A549 (cell line): ENCODE measurements at regions not wholly inside any gene's neighbourhood (a gene's known extent, or its start where the extent isn't known, plus 50 kb on each side); places are given as distances from the start of the nearest gene placed in this dataset.

Experiments used
- ATAC-seq, 2 experiments: fragments of 200-7000 bp in 1 of 2; fragments of >200 bp in 1 of 2; cut with Nextera tagmentation in 1 of 2; cut with Tn5 transposase in 1 of 2; 3 replicates each; pipeline versions ENCODE4 v1.8.0 to v1.9.1; 2018 to 2020; ENCODE audit warnings: mild to moderate bottlenecking in 1 of 2, moderate library complexity in 1 of 2
- CTCF ChIA-PET: fragments of 300-600 bp; sonication (Branson Sonifier 250); formaldehyde crosslinking; extraction: SDS; loops from one replicate; lab custom pipeline; 2021; ENCODE audit warnings: antibody characterized with exemption, inconsistent platforms; lab: Yijun Ruan, JAX
- POLR2A ChIA-PET: fragments of 350-600 bp; formaldehyde crosslinking; extraction: SDS; loops from one replicate; lab custom pipeline; 2021; ENCODE audit warnings: antibody characterized with exemption, inconsistent platforms; lab: Yijun Ruan, JAX
- DNase-seq, 2 experiments: peaks; one replicate each; pipeline versions ENCODE4 v3.0.0 to v3.0.0-alpha.2; 2011 to 2016; ENCODE audit warnings: low read depth in 1 of 2, low spot score in 1 of 2
- FAIRE-seq: peaks from 2 replicates; lab custom pipeline; 2011; peaks lifted over from hg19 to GRCh38; lab: Jason Lieb, UNC
- H3K27ac ChIP-seq, 2 experiments: fragments of >200 bp; sonication (Bioruptor Twin); formaldehyde crosslinking; 3 replicates each; pipeline ENCODE4 v1.5.1; 2016 to 2017
- H3K4me1 ChIP-seq: fragments of >200 bp; sonication (Bioruptor Twin); formaldehyde crosslinking; 3 replicates; pipeline ENCODE4 v1.6.1; 2016
- H3K4me2 ChIP-seq: fragments of >200 bp; sonication (Bioruptor Twin); formaldehyde crosslinking; 3 replicates; pipeline ENCODE4 v1.6.1; 2016
- H3K4me3 ChIP-seq: fragments of >200 bp; sonication (Bioruptor Twin); formaldehyde crosslinking; 3 replicates; pipeline ENCODE4 v1.5.1; 2016
- H3K9me3 ChIP-seq: fragments of >200 bp; sonication (Bioruptor Twin); formaldehyde crosslinking; 3 replicates; pipeline ENCODE4 v1.6.1; 2016
- CBX8 ChIP-seq: fragments of 200-600 bp; sonication (generic); IDR thresholded peaks from 2 replicates; pipeline ENCODE4 v1.6.1; 2016
- EHMT2 ChIP-seq: fragments of 200-600 bp; sonication (generic); IDR thresholded peaks from 2 replicates; pipeline ENCODE4 v1.6.1; 2016; ENCODE audit warnings: antibody characterized with exemption, low read depth, mild to moderate bottlenecking, moderate library complexity
- HOXB13 ChIP-seq: fragments of 250-450 bp; sonication (Bioruptor Pico); IDR thresholded peaks from 2 replicates; pipeline ENCODE4 v1.5.0; 2020; ENCODE audit warnings: low read depth, mild to moderate bottlenecking, moderate library complexity
- JUNB ChIP-seq: fragments of >200 bp; sonication (Bioruptor Twin); formaldehyde crosslinking; IDR thresholded peaks from 2 replicates; pipeline ENCODE4 v1.6.1; 2016
- KDM1A ChIP-seq: fragments of 200-600 bp; sonication (generic); IDR thresholded peaks from 2 replicates; pipeline ENCODE4 v1.6.1; 2016; ENCODE audit warnings: low read depth, mild to moderate bottlenecking
- MAFK ChIP-seq: fragments of 450-650 bp; IDR thresholded peaks from 2 replicates; pipeline ENCODE4 v1.6.1; 2014; ENCODE audit not compliant: partially characterized antibody
- MAZ ChIP-seq: fragments of 150-350 bp; IDR thresholded peaks from 2 replicates; pipeline ENCODE4 v1.6.1; 2014; ENCODE audit warnings: antibody characterized with exemption, low read depth, low read length, borderline replicate concordance
- MYC ChIP-seq: IDR thresholded peaks from 2 replicates; pipeline ENCODE4 v1.6.1; 2012; ENCODE audit warnings: mild to moderate bottlenecking, inconsistent platforms, low read length, improper control_type of control experiment, borderline replicate concordance
- NFE2L2 ChIP-seq: fragments of 150-350 bp; conservative IDR thresholded peaks from 2 replicates; pipeline ENCODE4 v1.6.1; 2014; ENCODE audit warnings: low read length
- NPAS2 ChIP-seq: fragments of 250-450 bp; sonication (Bioruptor Pico); IDR thresholded peaks from 2 replicates; pipeline ENCODE4 v1.8.0; 2022; ENCODE audit warnings: mild to moderate bottlenecking, moderate library complexity, borderline replicate concordance
- NR3C1 ChIP-seq: fragments of >200 bp; sonication (Bioruptor Twin); formaldehyde crosslinking; IDR thresholded peaks from 3 replicates; pipeline ENCODE4 v1.6.1; 2017
- POLR2A ChIP-seq: IDR thresholded peaks from 2 replicates; pipeline ENCODE4 v1.6.1; 2012; ENCODE audit warnings: mild to moderate bottlenecking, low read length
- RAD21 ChIP-seq, 2 experiments: fragments of >200 bp in 1 of 2; sonication (Bioruptor Twin) in 1 of 2; formaldehyde crosslinking in 1 of 2; IDR thresholded peaks in 1 of 2; conservative IDR thresholded peaks in 1 of 2; 2 replicates in 1 of 2; 3 replicates in 1 of 2; pipeline ENCODE4 v1.6.1; 2012 to 2018; ENCODE audit warnings: inconsistent platforms in 1 of 2
- RCOR1 ChIP-seq: fragments of 150-350 bp; IDR thresholded peaks from 2 replicates; pipeline ENCODE4 v1.6.1; 2014; ENCODE audit warnings: antibody characterized with exemption, low read length, low read depth
- RNF2 ChIP-seq: fragments of 200-600 bp; sonication (generic); IDR thresholded peaks from 2 replicates; pipeline ENCODE4 v1.6.1; 2016; ENCODE audit warnings: low read depth, mild to moderate bottlenecking, antibody characterized with exemption, moderate library complexity, borderline replicate concordance
- SMC3 ChIP-seq: fragments of >200 bp; sonication (Bioruptor Twin); formaldehyde crosslinking; IDR thresholded peaks from 3 replicates; pipeline ENCODE4 v1.6.1; 2018; ENCODE audit warnings: inconsistent platforms
- SREBF2 ChIP-seq: fragments of 450-650 bp; IDR thresholded peaks from 2 replicates; pipeline ENCODE4 v1.6.1; 2014; ENCODE audit warnings: mild to moderate bottlenecking, moderate library complexity
- TFCP2L1 ChIP-seq: fragments of 250-450 bp; sonication (Bioruptor Pico); IDR thresholded peaks from 2 replicates; pipeline ENCODE4 v1.5.0; 2021; ENCODE audit warnings: mild to moderate bottlenecking
- TP53 ChIP-seq: fragments of 250-450 bp; sonication (Bioruptor Pico); IDR thresholded peaks from 2 replicates; pipeline ENCODE4 v1.5.0; 2021; ENCODE audit warnings: mild to moderate bottlenecking, moderate library complexity
- ZC3H11A ChIP-seq: fragments of 450-650 bp; IDR thresholded peaks from 2 replicates; pipeline ENCODE4 v1.6.1; 2014; ENCODE audit warnings: antibody characterized with exemption, mild to moderate bottlenecking
- ZFP36 ChIP-seq: fragments of 450-650 bp; IDR thresholded peaks from 2 replicates; pipeline ENCODE4 v1.6.1; 2014; ENCODE audit warnings: borderline replicate concordance; ENCODE audit not compliant: partially characterized antibody
- WGBS: methylation state at CpG from one replicate; pipeline ENCODE4 v1.1.6; 2017; ENCODE audit errors: missing lambda C conversion rate; 5-methylcytosine and 5-hydroxymethylcytosine counted together
- TF ChIP-seq, protein P1 (sequence below): IDR thresholded peaks from 2 replicates; pipeline ENCODE4 v1.6.1; 2012; ENCODE audit warnings: low read depth, borderline replicate concordance
- TF ChIP-seq, protein P2 (sequence below): fragments of 450-650 bp; IDR thresholded peaks from 2 replicates; pipeline ENCODE4 v1.6.1; 2014; ENCODE audit warnings: antibody characterized with exemption
- TF ChIP-seq, protein P3 (sequence below): fragments of 250-450 bp; sonication (Bioruptor Pico); IDR thresholded peaks from 2 replicates; pipeline ENCODE4 v1.5.0; 2021; ENCODE audit warnings: mild to moderate bottlenecking, moderate library complexity, borderline replicate concordance
- TF ChIP-seq, protein P4 (sequence below): fragments of 200-600 bp; sonication (generic); IDR thresholded peaks from 2 replicates; pipeline ENCODE4 v1.6.1; 2016; ENCODE audit warnings: antibody characterized with exemption, mild to moderate bottlenecking, moderate library complexity

DNA sequence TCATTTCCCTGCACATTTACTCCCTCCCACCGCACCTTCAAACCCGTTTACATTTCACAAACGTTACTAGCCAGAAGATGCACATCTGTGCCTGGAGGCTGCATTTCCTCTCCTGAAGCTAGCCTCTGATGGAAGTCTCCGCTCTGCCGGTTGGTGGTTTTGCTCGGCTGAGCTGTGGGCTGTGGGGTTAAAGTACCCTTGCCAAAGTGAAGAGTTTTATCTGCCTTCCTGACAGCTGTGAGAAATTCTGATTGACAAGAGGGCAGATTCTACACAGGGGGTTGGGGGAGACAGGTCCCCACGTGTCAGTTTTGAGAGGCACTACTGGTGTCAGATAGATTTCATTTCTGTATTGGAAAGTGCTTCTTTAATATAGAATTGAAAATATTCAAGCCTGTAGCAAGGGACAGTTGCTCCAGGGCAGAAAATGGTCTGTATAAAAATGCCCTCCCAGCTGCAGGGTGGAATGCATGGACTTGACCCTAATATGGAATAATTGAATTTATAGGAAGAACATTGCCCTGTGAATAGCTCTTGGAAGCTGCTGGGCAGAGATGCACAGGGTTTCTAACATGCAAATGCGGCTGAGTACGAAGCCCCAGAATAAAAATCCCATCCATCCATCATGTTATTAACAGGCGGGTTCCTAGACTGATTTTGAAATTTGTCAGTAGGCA, 201.1 kb upstream of the RGMA start:
- H3K9me3 ChIP-seq = no peaks in the 10 kb centered on the region
- H3K4me3 ChIP-seq = no peak overlapping the region
- H3K4me1 ChIP-seq = no peaks in the 10 kb centered on the region
- TF ChIP-seq ZC3H11A (no peak), MYC (no peak), NFE2L2 (no peak), MAFK (no peak), KDM1A (no peak), HOXB13 (CRISPR knock-in tag) (no peak), POLR2A (no peak), NR3C1 (no peak), TFCP2L1 (CRISPR knock-in tag) (no peak), SREBF2 (no peak), TP53 (CRISPR knock-in tag) (no peak), RAD21 (conservative IDR thresholded peaks at IDR 0.05 in 1 of 2, IDR thresholded peaks at IDR 0.05 in 1 of 2) (no peak), ZFP36 (no peak), MAZ (no peak), NPAS2 (CRISPR knock-in tag) (no peak), JUNB (no peak), EHMT2 (no peak)
- TF ChIP-seq, protein P1, sequence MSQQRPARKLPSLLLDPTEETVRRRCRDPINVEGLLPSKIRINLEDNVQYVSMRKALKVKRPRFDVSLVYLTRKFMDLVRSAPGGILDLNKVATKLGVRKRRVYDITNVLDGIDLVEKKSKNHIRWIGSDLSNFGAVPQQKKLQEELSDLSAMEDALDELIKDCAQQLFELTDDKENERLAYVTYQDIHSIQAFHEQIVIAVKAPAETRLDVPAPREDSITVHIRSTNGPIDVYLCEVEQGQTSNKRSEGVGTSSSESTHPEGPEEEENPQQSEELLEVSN = no peak
- DNase-seq = no peak
- 39% methylated on average over 10 of the region's 10 CpGs for WGBS
- H3K27ac ChIP-seq = no peak overlapping the region
- FAIRE-seq = no peak
- ATAC-seq = no peak
- POLR2A ChIA-PET = no interaction called here
- CTCF ChIA-PET = interaction anchor here (1.0 kb wide), 1 partner anchor 40 kb away, joined by 3 read pairs; no protein-coding TSS in a partner anchor
- H3K4me2 ChIP-seq = no peak overlapping the region

DNA sequence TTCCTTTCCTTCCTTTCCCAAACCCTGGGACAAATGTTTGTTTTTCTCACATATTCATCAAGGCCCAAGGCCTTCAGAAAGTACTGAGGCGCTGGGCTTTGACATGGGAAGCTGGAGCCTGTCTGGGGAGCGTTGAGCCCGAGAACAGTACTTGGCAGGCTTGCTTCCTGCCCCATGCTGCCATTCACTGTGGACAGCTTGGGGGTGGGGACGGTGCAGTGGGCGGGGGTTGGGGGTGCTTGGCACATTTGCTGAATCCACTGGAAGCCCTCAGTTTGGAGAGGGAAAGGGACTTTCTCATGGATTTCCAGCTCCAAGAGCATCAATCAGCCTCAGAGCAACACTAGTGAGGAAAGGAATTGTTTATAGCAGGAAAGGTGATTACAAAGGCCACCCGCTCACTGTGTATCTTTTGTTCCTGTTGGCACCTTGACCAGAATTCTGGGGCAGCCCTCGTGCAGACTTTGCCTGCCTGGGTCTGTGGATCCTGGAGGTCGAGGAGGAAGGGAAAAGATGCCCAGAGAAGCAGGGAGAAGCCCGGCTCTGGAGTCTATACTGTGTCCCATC, 199.8 kb upstream of the RGMA start:
- TF ChIP-seq, protein P2, sequence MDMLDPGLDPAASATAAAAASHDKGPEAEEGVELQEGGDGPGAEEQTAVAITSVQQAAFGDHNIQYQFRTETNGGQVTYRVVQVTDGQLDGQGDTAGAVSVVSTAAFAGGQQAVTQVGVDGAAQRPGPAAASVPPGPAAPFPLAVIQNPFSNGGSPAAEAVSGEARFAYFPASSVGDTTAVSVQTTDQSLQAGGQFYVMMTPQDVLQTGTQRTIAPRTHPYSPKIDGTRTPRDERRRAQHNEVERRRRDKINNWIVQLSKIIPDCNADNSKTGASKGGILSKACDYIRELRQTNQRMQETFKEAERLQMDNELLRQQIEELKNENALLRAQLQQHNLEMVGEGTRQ = no peak
- TF ChIP-seq, protein P3, sequence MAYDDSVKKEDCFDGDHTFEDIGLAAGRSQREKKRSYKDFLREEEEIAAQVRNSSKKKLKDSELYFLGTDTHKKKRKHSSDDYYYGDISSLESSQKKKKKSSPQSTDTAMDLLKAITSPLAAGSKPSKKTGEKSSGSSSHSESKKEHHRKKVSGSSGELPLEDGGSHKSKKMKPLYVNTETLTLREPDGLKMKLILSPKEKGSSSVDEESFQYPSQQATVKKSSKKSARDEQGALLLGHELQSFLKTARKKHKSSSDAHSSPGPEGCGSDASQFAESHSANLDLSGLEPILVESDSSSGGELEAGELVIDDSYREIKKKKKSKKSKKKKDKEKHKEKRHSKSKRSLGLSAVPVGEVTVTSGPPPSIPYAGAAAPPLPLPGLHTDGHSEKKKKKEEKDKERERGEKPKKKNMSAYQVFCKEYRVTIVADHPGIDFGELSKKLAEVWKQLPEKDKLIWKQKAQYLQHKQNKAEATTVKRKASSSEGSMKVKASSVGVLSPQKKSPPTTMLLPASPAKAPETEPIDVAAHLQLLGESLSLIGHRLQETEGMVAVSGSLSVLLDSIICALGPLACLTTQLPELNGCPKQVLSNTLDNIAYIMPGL (CRISPR knock-in tag) = no peak
- no peak for TF ChIP-seq RNF2
- TF ChIP-seq, protein P4, sequence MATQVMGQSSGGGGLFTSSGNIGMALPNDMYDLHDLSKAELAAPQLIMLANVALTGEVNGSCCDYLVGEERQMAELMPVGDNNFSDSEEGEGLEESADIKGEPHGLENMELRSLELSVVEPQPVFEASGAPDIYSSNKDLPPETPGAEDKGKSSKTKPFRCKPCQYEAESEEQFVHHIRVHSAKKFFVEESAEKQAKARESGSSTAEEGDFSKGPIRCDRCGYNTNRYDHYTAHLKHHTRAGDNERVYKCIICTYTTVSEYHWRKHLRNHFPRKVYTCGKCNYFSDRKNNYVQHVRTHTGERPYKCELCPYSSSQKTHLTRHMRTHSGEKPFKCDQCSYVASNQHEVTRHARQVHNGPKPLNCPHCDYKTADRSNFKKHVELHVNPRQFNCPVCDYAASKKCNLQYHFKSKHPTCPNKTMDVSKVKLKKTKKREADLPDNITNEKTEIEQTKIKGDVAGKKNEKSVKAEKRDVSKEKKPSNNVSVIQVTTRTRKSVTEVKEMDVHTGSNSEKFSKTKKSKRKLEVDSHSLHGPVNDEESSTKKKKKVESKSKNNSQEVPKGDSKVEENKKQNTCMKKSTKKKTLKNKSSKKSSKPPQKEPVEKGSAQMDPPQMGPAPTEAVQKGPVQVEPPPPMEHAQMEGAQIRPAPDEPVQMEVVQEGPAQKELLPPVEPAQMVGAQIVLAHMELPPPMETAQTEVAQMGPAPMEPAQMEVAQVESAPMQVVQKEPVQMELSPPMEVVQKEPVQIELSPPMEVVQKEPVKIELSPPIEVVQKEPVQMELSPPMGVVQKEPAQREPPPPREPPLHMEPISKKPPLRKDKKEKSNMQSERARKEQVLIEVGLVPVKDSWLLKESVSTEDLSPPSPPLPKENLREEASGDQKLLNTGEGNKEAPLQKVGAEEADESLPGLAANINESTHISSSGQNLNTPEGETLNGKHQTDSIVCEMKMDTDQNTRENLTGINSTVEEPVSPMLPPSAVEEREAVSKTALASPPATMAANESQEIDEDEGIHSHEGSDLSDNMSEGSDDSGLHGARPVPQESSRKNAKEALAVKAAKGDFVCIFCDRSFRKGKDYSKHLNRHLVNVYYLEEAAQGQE = no peak
- no peak for TF ChIP-seq SMC3
- TF ChIP-seq CBX8 = no peak
- TF ChIP-seq KDM1A = no peak
- no peak for TF ChIP-seq NFE2L2
- no peak for TF ChIP-seq RCOR1
- no peak for TF ChIP-seq MAZ
- ATAC-seq (no peak), DNase-seq (no peak), FAIRE-seq (no peak)
- Histone ChIP-seq H3K4me1 (no peaks in the 10 kb centered on the region), H3K4me2 (no peak overlapping the region), H3K27ac (no peak overlapping the region), H3K9me3 (no peaks in the 10 kb centered on the region), H3K4me3 (no peak overlapping the region)
- POLR2A ChIA-PET = no interaction called here
- WGBS = 21% methylated on average over 5 of the region's 9 CpGs
- CTCF ChIA-PET = no interaction called here
